Coronary artery (tissue), 2 donors: ENCODE measurements at regions not wholly inside any gene's neighbourhood (a gene's known extent, or its start where the extent isn't known, plus 50 kb on each side); places are given as distances from the start of the nearest gene placed in this dataset.
"Not testable (repeated sequence)": the region's sequence is repeated elsewhere in the genome, so short reads cannot be mapped to it uniquely, and the experiment has no call there.

Experiments used
- DNase-seq: peaks from one replicate; pipeline ENCODE4 v3.0.0-alpha.2; 2017; ENCODE audit warnings: low spot score
- H3K27ac ChIP-seq, 2 donors: fragments of 200-600 bp; sonication (generic); one replicate each; pipeline ENCODE4 v1.5.1; 2016 to 2019
- H3K4me3 ChIP-seq: fragments of 200-600 bp; sonication (generic); 2 replicates; pipeline ENCODE4 v1.5.1; 2016; ENCODE audit warnings: mild to moderate bottlenecking, moderate library complexity
- TF ChIP-seq, protein P1 (sequence below): fragments of 200-600 bp; sonication (generic); IDR thresholded peaks from one replicate; pipeline ENCODE4 v1.5.1; 2019; ENCODE audit warnings: antibody characterized with exemption

DNA sequence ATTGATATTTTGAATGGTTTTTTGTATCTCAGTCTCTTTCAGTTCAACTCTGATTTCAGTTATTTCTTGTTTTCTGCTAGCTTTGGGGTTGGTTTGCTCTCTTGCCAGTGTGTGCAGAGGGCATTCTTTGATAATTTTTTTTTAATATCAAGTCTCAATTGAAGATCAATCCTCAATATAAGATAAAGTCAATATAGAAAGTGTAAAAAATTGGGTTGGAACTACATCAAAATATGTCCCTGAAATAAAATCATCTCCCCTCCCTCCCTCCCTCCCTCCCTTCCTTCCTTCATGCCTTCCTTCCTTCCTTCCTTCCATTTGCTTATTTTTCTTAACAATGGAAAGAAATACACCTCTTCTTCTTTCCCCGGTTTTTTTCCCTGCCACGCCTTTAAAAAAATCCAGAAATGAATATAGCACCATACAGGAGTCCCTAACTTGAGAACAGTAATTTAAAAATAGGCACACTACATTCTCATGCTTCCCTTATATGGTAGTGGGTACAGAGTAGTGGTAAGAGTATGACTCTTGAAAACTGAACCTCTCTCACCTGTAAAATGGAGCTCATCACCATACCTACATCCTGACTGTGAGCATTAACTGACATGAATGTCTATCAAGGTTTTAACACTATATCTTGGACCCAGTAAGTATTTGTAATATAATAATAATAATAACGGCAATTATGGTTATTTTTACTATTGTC, 221.9 kb downstream of the GIPC2 start:
- no peak for DNase-seq
- Histone ChIP-seq H3K27ac (no peak overlapping the region), H3K4me3 (no peak overlapping the region)
- TF ChIP-seq, protein P1, sequence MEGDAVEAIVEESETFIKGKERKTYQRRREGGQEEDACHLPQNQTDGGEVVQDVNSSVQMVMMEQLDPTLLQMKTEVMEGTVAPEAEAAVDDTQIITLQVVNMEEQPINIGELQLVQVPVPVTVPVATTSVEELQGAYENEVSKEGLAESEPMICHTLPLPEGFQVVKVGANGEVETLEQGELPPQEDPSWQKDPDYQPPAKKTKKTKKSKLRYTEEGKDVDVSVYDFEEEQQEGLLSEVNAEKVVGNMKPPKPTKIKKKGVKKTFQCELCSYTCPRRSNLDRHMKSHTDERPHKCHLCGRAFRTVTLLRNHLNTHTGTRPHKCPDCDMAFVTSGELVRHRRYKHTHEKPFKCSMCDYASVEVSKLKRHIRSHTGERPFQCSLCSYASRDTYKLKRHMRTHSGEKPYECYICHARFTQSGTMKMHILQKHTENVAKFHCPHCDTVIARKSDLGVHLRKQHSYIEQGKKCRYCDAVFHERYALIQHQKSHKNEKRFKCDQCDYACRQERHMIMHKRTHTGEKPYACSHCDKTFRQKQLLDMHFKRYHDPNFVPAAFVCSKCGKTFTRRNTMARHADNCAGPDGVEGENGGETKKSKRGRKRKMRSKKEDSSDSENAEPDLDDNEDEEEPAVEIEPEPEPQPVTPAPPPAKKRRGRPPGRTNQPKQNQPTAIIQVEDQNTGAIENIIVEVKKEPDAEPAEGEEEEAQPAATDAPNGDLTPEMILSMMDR, result no peak

GRCh38 chr1:78269591-78269990, 221.2 kb upstream of the PTGFR start:
- TF ChIP-seq, protein P1, result no peak
- Histone ChIP-seq H3K27ac (no peak overlapping the region), H3K4me3 (no peak overlapping the region)
- DNase-seq, result no peak

DNA sequence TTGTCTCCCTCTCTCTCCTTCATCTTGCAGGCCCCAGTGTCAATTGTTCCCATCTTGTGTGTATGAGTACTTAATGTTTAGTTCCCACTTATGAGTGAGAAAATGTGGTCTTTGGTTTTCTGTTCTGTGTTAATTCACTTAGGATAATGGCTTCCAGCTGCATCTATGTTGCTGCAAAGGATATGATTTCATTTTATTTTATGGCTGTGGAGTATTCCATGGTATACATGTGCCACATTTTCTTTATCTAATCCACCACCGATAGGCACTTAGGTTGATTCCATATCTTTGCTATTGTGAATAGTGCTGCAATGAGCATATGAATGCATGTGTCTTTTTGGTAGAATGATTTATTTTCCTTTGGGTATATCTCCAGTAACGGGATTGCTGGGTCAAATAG, 219.4 kb upstream of the PTGFR start:
- H3K4me3 ChIP-seq, H3K27ac ChIP-seq, DNase-seq: not testable (repeated sequence)

- DNase-seq, result no peak
- H3K27ac ChIP-seq, result no peak overlapping the region
- TF ChIP-seq, protein P1, result no peak
- no peak overlapping the region for H3K4me3 ChIP-seq
These were observed 216.0 kb upstream of the PTGFR start for GRCh38 chr1:78274814-78275213.

- TF ChIP-seq, protein P1, result no peak
- DNase-seq, result no peak
- no peak overlapping the region for H3K4me3 ChIP-seq
- H3K27ac ChIP-seq, result no peak overlapping the region
These were observed 215.3 kb upstream of the PTGFR start for GRCh38 chr1:78275456-78275855.

DNA sequence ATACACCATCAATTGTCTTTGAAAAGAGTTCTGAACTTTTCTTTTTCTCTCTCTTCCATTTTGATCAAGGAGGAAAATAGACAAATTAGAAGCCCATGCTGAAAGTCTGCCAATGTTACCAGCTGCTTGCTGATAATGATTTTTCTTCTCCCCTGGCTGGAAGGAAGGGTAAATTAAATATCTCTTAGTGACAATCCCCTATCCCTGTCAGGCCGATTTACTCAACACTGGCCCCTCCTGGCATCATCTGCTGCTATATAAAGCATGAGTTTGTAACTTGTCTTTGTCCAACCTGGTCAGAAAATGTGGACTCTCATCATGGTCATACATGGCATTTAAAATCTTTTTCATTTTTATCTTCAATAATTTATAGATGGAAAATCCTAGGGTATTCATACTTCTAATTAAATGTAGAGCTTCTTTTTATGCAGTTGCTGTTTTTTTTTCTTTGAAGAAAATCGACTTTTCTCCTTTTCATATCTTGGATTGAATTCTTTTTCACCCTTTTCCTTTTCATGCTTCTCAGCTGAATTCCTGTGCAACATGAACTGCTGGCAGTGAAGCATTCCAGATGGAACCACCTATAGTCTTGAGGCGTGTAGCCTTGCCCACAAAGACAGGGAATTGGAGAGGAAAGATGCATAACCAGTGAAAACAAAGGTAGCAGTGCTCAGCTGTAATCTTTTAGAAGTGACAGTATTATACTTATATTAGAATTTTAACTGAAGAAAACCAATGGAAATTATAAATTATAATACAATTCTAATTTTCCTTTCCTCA, 214.7 kb upstream of the PTGFR start:
- Histone ChIP-seq H3K4me3 (no peak overlapping the region), H3K27ac (no peak overlapping the region)
- TF ChIP-seq, protein P1, result no peak
- no peak for DNase-seq

DNA sequence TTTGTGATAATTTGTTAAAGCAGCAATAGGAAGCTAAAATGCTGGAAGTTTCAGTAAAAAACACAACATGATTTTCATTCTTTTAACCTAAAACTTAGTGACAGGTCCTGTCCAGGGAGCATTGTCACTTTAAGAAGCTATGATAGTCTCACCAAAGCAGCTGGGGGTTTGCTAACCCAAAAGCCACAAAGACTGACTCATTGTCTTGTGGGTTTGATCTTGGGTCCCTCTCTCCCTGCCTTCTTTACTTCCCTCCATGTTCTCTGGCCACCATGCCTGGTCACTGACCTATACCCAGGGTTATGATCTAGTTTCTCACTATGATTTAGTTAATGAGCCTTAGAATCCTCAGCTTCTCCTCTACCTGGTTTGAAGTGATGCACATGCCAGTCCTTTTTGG, 213.5 kb upstream of the PTGFR start:
- no peak for DNase-seq
- Histone ChIP-seq H3K27ac (no peak overlapping the region), H3K4me3 (no peak overlapping the region)
- TF ChIP-seq, protein P1, result no peak
